ENCODE measurements at regions not wholly inside any gene's neighbourhood (a gene's known extent, or its start where the extent isn't known, plus 50 kb on each side); places are given as distances from the start of the nearest gene placed in this dataset.

DNA sequence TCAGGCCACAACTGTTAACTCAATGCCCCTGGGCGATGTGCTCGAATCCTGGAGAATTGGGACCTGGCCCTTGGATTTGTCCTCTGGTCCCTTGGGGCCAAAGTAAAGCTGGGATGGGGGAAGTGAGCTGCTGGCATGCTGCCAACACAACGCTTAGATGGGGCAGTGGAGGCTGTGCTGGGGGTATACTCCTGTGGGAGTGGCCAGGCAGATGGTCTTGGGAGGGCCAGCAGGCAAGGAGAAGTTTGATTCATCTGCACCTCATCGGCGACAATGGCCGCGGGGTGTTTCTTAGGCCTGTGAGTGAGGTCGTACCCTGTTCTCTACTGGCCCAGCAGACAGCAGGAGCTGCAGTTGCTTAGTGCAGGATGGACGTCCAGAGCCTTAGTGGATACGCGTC lies 139.0 kb upstream of the MTPN start:
- TF ChIP-seq, protein P1, sequence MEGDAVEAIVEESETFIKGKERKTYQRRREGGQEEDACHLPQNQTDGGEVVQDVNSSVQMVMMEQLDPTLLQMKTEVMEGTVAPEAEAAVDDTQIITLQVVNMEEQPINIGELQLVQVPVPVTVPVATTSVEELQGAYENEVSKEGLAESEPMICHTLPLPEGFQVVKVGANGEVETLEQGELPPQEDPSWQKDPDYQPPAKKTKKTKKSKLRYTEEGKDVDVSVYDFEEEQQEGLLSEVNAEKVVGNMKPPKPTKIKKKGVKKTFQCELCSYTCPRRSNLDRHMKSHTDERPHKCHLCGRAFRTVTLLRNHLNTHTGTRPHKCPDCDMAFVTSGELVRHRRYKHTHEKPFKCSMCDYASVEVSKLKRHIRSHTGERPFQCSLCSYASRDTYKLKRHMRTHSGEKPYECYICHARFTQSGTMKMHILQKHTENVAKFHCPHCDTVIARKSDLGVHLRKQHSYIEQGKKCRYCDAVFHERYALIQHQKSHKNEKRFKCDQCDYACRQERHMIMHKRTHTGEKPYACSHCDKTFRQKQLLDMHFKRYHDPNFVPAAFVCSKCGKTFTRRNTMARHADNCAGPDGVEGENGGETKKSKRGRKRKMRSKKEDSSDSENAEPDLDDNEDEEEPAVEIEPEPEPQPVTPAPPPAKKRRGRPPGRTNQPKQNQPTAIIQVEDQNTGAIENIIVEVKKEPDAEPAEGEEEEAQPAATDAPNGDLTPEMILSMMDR (IDR thresholded peaks at IDR 0.05), result no peak
- TF ChIP-seq POLR2AphosphoS5 (IDR thresholded peaks at IDR 0.05), result no peak

All from upper lobe of left lung (tissue), 4 donors.